Loucy (cell line): ENCODE measurements at regions not wholly inside any gene's neighbourhood (a gene's known extent, or its start where the extent isn't known, plus 50 kb on each side); places are given as distances from the start of the nearest gene placed in this dataset.

Experiments used
- H2AFZ ChIP-seq: fragments of 200-600 bp; sonication (generic); 2 replicates; pipeline ENCODE4 v1.6.0; 2016; ENCODE audit warnings: antibody characterized with exemption, mild to moderate bottlenecking, low read length, moderate library complexity
- H3F3A ChIP-seq: fragments of 200-600 bp; 2 replicates; pipeline ENCODE4 v1.6.0; 2016; ENCODE audit warnings: antibody characterized with exemption, low read depth, mild to moderate bottlenecking
- H3K27me3 ChIP-seq: fragments of 200-600 bp; sonication (generic); 2 replicates; pipeline ENCODE4 v1.6.1; 2014; ENCODE audit warnings: low read length, mild to moderate bottlenecking; ENCODE audit not compliant: insufficient read depth, poor library complexity, severe bottlenecking
- H3K36me3 ChIP-seq: fragments of 200-600 bp; sonication (generic); 2 replicates; pipeline ENCODE4 v1.6.1; 2016; ENCODE audit warnings: low read length; ENCODE audit not compliant: insufficient read depth
- H3K4me1 ChIP-seq: fragments of 200-600 bp; sonication (generic); 2 replicates; pipeline ENCODE4 v1.5.1; 2014; ENCODE audit warnings: low read length, mild to moderate bottlenecking; ENCODE audit not compliant: insufficient read depth, poor library complexity, severe bottlenecking
- H3K4me2 ChIP-seq: fragments of 200-600 bp; sonication (generic); 2 replicates; pipeline ENCODE4 v1.6.0; 2014; ENCODE audit warnings: antibody characterized with exemption, low read length, low read depth, mild to moderate bottlenecking; ENCODE audit not compliant: poor library complexity, severe bottlenecking
- H3K4me3 ChIP-seq: fragments of 200-600 bp; sonication (generic); 2 replicates; pipeline ENCODE4 v1.5.1; 2014; ENCODE audit warnings: low read length, mild to moderate bottlenecking, mixed read lengths; ENCODE audit not compliant: poor library complexity, severe bottlenecking
- H3K79me2 ChIP-seq: fragments of 200-600 bp; sonication (generic); 2 replicates; pipeline ENCODE4 v1.6.1; 2014; ENCODE audit warnings: low read length; ENCODE audit not compliant: insufficient read depth
- H3K9ac ChIP-seq: fragments of 200-600 bp; sonication (generic); 2 replicates; pipeline ENCODE4 v1.6.0; 2014; ENCODE audit warnings: mild to moderate bottlenecking, low read depth, low read length, moderate library complexity; ENCODE audit not compliant: poor library complexity, severe bottlenecking
- H3K9me2 ChIP-seq: fragments of 200-600 bp; sonication (generic); replicated peaks from 2 replicates; pipeline ENCODE4 v1.6.1; 2016; ENCODE audit warnings: low read depth, low read length, mixed read lengths
- H3K9me3 ChIP-seq: fragments of 200-600 bp; sonication (generic); 2 replicates; pipeline ENCODE4 v1.6.1; 2014; ENCODE audit warnings: mild to moderate bottlenecking, antibody characterized with exemption, low read length, low read depth; ENCODE audit not compliant: insufficient read depth
- H4K20me1 ChIP-seq: fragments of 200-600 bp; sonication (generic); 2 replicates; pipeline ENCODE4 v1.6.0; 2014; ENCODE audit warnings: antibody characterized with exemption, low read length, mild to moderate bottlenecking; ENCODE audit not compliant: insufficient read depth, poor library complexity, severe bottlenecking
- EZH2phosphoT487 ChIP-seq: fragments of 200-600 bp; IDR thresholded peaks from 2 replicates; pipeline ENCODE4 v1.6.1; 2018; ENCODE audit warnings: antibody characterized with exemption, mild to moderate bottlenecking, moderate library complexity, borderline replicate concordance
- TF ChIP-seq, protein P1 (sequence below): fragments of 200-600 bp; sonication (generic); conservative IDR thresholded peaks from 2 replicates; pipeline ENCODE4 v1.5.1; 2014; ENCODE audit warnings: mild to moderate bottlenecking, antibody characterized with exemption, low read length

DNA sequence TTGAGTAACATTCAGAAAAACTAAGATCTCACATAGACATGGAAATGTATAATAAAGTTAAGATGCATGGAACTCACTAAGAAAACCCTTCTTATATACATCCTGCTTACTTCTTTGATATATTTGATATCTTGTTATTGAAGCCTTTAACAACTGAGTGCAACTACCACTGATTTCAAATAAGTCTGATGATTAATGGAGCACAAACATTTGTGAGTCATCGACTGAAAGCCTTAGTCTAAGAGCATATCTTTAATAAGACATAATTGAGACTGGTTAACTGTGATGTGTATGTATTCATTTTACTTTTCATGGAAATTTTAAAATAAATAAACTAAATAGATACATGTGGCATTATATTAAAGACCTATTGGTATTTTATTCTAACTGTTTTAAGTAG, 740.5 kb downstream of the EPHA3 start:
- Histone ChIP-seq H3K9me3 (no peaks in the 10 kb centered on the region), H3K9ac (no peak overlapping the region), H3K4me2 (no peak overlapping the region), H3K36me3 (no peaks in the 10 kb centered on the region), H3K79me2 (no peaks in the 10 kb centered on the region), H2AFZ (no peak overlapping the region), H4K20me1 (no peaks in the 10 kb centered on the region), H3K9me2 (no peaks in the 10 kb centered on the region), H3K27me3 (no peaks in the 10 kb centered on the region), H3F3A (no peaks in the 10 kb centered on the region), H3K4me3 (no peak overlapping the region), H3K4me1 (no peaks in the 10 kb centered on the region)
- TF ChIP-seq, protein P1, sequence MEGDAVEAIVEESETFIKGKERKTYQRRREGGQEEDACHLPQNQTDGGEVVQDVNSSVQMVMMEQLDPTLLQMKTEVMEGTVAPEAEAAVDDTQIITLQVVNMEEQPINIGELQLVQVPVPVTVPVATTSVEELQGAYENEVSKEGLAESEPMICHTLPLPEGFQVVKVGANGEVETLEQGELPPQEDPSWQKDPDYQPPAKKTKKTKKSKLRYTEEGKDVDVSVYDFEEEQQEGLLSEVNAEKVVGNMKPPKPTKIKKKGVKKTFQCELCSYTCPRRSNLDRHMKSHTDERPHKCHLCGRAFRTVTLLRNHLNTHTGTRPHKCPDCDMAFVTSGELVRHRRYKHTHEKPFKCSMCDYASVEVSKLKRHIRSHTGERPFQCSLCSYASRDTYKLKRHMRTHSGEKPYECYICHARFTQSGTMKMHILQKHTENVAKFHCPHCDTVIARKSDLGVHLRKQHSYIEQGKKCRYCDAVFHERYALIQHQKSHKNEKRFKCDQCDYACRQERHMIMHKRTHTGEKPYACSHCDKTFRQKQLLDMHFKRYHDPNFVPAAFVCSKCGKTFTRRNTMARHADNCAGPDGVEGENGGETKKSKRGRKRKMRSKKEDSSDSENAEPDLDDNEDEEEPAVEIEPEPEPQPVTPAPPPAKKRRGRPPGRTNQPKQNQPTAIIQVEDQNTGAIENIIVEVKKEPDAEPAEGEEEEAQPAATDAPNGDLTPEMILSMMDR = no peak
- TF ChIP-seq EZH2phosphoT487 = no peak

DNA sequence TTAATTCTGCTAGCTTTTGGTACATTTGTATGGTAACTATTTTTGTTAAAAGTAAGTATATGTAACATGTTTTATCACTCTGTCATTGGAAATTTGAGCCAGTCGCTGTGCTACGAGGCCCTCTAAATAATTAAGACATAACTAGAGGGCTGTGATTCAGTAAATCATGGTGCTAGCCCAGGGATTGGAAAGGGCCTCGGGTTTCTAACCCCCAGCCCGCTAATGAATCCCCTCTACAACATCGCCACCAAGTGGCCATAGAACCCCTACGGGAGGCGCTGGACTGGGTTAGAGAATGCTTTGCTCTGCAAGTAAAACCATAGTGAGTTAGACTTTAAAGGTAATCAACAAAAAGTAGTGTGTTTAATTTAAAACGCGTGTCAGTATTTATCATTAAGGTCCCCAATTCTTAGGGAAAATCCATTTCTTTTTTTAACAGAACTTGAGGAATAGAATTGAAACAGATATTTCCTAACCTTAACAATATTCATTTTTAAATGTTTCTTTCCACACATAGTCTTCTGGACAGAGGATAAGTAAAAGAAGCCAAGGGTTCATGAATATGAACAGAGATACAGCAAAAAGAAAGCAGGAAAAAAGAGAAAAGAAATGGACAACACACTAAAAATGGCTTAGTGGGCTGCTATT, 744.7 kb downstream of the EPHA3 start:
- Histone ChIP-seq H3K4me2 (no peak overlapping the region), H3F3A (no peaks in the 10 kb centered on the region), H3K9me2 (no peaks in the 10 kb centered on the region), H2AFZ (no peak overlapping the region), H4K20me1 (no peaks in the 10 kb centered on the region), H3K4me1 (no peaks in the 10 kb centered on the region), H3K9me3 (no peaks in the 10 kb centered on the region), H3K4me3 (no peak overlapping the region), H3K36me3 (no peaks in the 10 kb centered on the region), H3K79me2 (no peaks in the 10 kb centered on the region), H3K9ac (no peak overlapping the region), H3K27me3 (no peaks in the 10 kb centered on the region)
- no peak for TF ChIP-seq EZH2phosphoT487
- TF ChIP-seq, protein P1 = peak; percentile 60

DNA sequence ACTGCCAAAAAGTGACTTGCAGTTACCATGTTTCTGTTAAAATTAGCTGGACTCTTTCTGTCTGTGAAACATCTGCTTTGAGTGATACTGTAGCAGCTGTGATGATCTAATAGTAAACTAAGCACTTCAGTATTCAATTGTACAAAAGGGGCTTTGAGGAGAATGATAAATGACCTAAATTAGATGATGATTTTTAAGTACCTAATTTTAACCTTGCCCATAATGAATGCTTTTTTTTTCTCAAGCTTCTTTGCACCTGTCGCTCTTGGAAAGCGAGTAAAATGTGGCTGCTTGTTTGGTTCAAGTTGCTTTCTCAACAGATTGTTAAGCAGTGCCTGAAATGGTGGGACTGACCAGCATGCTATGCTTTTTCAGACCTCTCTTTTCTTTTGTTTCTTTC, 752.3 kb downstream of the EPHA3 start:
- H3K9me2 ChIP-seq = no peaks in the 10 kb centered on the region
- H3K4me3 ChIP-seq = no peak overlapping the region
- no peak overlapping the region for H3K4me2 ChIP-seq
- H3K4me1 ChIP-seq = no peaks in the 10 kb centered on the region
- no peaks in the 10 kb centered on the region for H3F3A ChIP-seq
- no peaks in the 10 kb centered on the region for H3K9me3 ChIP-seq
- TF ChIP-seq, protein P1 = no peak
- no peak for TF ChIP-seq EZH2phosphoT487
- H4K20me1 ChIP-seq = no peaks in the 10 kb centered on the region
- H3K79me2 ChIP-seq = no peaks in the 10 kb centered on the region
- H3K9ac ChIP-seq = no peak overlapping the region
- H3K36me3 ChIP-seq = no peaks in the 10 kb centered on the region
- H2AFZ ChIP-seq = no peak overlapping the region
- H3K27me3 ChIP-seq = no peaks in the 10 kb centered on the region
